GM19239 (cell line): ENCODE measurements at regions not wholly inside any gene's neighbourhood (a gene's known extent, or its start where the extent isn't known, plus 50 kb on each side); places are given as distances from the start of the nearest gene placed in this dataset.

Experiments
- DNase-seq: peaks from one replicate; pipeline ENCODE4 v3.0.0; 2011; ENCODE audit warnings: low spot score; ENCODE audit not compliant: insufficient read length
- FAIRE-seq: peaks from 2 replicates; lab custom pipeline; 2011; peaks lifted over from hg19 to GRCh38; lab: Jason Lieb, UNC

DNA sequence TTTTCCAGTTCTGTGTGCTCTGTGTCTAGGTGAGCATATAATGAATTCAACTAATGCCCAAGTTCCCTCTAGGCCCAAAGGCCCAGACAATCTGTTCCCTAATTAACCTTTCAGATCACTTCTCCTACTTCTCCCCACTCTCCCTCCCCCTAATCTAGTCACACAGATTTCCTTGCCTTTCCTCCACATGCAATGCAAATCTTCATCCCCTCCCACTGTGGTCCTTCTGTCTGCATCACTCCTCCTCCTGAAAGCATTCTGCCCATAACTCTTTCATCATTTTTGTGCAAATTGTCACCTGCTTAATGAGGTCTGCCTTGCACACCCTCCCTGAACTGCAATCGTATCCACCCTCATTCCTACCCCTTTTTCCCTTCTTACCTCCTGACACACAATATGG lies 346.6 kb downstream of the FBXO8 start:
- FAIRE-seq, result no peak
- no peak for DNase-seq

DNA sequence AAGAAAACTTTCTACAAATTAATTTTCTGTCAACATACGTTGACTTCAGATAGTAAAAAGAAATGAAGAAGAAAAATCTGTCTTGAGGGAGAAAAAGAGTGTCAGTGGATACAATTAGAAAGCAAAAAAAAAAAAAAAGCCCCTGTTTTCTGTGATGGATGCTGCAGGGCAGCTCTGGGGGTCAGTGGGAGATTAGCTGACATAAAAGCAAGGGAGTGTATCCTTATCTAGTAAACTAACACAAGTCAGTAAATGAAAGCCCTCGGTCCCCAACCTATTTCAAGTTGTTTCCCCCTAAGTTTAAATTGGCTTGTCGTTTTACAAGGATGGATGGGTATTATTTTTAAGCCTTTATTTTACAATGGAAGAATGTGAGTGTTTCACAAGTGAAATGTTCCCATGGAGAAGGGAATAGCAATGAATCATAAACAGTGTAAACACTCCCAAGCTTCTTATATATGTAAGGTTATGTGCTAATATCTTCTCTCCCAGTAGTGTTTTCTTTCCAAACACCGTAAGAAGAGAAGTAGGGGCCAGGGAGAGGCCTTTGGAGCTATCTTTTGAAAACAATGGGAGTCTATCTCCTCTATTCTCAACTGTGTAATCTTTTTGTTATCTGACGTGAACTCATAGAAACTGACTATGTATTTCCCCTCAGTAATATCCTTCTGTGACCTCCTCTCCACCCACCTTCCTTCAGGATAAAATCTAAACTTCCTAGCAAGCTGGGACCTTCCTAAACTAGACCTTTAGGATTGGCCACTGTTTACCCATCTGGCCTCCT lies 347.7 kb downstream of the FBXO8 start:
- FAIRE-seq (no peak), DNase-seq (no peak)

DNA sequence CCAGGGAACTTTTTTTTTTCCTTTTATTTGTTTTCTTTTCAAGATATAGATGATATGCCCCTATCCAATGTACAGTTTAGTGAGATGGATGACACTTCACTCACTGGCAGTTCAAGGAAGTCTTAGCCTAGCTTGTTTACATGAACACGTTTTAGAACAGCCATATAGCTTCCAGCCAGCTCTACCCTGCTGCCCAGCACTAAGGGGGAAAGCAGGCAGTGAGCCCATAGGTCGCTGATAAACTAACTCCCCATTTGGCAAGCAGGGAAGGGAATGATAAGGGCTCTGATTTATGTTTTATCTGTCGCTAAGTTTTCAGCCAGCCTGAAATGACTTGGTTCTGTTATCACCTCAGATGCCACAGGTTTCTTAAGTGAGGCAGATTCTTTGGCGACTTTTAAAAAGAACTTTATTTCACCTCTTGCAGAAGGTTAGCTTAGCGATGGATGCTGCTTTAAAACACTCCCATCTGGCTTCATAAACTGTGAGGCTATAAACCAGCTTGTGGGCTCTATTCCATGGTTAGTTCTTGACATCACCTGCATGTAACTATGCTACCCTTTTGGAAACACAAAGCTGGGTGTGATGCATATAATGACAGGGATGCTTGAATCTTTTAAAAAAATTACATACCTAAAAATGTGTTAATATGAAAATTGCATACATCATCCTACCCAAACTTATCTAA lies 348.4 kb downstream of the FBXO8 start:
- no peak for FAIRE-seq
- no peak for DNase-seq

DNA sequence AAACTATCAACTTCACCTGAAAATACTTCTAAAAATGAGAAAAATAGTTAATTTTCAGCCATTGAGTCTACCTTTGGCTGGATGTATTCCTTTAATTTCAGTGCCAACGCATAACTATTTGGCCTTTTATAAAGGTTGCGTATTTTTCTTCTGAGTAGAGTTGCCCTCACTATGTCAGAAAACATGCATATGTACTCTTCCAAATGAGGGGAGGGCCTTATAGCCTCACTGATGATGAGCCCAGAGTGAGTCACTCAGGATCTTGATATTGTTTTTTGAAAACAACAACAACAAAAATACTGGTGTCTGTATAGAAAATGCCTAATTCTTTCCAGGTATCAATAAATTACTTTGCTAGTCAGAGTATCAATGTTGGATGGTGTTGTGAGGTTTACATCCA lies 349.3 kb downstream of the FBXO8 start:
- no peak for FAIRE-seq
- DNase-seq, result no peak

DNA sequence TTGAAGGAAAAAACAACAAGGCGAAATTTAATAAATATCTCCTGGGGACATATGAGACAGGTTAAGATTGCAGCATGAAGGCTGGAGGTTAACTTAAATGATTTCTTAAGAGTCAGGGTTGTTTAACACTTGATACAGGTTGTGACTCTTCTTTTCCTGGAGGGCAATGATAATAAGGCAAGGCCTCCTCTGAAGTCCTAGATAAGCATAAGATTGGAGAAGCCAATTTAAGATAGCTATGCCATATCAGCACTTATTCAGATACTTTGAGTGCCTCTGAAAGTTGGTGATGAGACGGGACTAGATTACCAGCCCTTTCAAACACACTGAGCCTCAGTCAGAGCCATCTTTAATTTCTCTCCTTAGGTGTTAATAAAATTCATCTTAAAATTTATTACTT lies 350.8 kb downstream of the FBXO8 start:
- FAIRE-seq, result no peak
- no peak for DNase-seq

DNA sequence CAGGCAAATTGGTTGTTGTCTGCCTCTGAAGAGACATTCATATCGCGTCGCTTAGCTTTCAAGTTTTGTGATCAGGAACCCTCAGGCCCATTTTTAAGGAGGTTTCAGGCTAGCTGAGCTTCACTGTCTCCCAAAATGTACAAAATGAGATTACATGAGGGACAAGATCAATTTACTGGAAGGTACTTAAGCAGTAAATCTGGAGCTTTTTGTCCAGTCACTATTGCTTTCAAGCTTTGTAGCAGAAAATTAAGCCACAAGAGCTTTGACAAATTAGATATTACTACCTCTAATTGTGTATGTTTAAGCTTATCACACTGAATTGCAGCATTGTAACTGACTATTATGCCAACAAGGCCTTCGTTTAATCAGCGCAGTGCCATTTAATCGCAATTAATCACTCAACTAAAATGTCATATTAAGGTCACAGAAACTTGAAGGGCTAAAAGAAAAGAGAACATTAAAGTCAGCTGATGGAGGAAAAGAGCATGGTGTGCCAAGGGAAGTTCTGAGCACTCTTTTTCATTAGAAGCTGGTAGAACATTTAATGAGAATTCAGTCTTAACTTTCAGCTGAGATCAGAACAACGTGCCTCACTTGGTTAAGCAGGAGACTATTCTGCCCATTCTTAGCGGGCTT lies 353.0 kb downstream of the FBXO8 start:
- FAIRE-seq (no peak), DNase-seq (no peak)

DNA sequence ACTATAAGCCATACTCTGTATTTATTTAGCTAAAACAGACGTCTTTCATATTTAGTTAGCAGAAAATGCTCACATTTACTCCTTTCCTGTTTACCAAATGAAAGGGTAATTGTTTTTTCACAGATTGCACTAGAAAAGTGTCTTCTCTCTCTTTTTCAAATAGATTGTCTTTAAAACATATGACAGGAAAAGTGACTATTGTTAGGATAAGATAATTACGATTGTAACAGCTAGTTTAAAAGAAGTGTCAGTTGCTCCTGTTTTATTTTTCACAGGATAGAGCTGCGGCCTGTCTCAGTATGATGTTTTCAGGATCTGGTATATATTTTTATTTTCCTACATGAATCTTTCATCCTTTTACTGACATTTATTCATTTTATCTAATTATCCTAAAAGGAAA lies 353.5 kb downstream of the FBXO8 start:
- no peak for DNase-seq
- no peak for FAIRE-seq

DNA sequence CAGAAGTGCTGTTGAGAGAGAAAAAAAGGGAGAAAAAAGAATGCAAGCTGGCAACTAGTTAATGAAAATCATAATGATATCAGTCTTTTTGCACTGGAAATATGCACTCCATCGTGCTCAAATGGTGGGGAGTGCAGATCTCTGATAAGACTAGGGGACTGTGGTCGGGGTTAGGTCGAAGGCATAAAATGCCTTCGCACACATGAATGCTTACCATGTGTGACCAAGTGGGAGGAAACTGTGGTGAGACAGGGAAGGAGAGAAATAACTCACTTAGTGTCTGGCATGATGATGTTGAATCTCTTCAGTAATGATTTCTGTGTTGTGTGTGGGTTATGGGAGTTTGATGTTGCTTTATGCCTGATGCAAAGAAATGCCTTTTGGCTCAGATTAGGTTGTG lies 358.9 kb downstream of the FBXO8 start:
- no peak for FAIRE-seq
- DNase-seq, result no peak

DNA sequence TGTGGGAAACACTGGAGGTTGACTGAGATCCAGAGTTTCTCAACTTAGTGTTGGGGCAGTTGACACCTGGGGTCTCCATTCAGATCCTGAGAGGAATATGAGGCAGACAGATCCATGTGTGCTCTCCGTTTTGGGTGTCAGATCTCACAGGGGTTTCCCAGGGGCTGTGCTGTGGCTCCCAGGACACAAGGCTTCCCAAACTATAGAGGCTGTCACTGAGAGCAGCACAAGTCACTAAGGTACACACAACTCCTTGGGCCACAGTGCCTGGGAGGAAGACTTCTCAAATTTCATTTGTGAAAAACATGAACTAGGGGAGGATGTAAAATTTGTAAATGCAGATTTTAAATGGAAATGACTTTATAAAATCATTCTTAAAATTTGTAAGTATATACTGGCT lies 363.6 kb downstream of the FBXO8 start:
- DNase-seq, result no peak

DNA sequence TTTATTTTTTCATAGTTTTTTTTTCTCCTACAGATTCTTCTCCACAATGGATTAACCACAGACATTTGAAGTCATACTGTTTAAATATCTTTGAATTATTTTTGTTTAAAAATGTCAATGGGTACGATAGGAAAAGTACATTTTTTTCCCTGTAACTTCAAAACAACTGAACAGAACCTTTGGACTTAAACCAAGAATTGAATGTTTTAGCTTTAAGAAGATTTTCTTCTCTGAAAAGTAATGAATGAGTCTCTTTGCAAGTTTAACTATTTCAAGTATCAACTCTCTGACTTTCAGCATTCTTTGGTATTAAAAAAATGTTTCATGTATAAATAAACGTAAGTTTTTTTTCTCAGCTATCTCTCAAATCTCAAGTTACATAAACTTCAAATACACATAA lies 364.3 kb downstream of the FBXO8 start:
- no peak for FAIRE-seq
- DNase-seq, result no peak

More for the DNA sequence above, 363.6 kb downstream of the FBXO8 start:
- FAIRE-seq, result no peak

DNA sequence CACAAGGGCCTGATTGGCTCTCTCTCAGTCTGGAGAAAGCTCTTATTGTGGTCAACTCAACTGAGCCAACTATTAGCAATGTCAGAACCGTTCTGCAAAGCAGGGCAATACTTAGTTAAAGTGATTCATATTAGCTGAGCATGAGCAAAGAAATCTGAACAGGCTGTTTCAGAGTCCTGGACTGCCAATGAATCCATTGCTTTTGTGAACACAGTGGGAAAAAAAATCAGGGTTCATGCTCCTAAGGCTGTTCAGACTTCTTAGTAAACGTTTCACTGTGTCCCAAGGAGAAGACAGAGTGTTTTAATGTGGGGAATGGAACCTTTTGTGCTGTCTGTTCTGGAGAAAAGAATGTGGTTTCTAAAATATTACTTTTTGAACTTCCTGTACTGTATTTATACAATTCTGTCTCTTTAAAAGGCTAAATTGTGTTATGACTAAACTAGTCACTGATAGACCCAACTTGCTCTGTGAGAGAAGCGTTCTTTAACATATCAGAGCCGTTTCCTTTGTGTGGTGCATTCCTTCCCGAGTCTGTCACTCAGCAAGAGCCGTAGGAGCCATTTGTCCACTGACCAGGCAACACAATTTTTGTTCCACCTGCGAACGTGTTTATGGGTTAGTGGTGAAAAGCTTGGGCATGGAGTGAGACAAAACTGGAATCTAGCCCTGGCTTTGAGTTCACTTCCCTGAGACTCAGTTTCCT lies 366.1 kb downstream of the FBXO8 start:
- DNase-seq, result no peak
- no peak for FAIRE-seq

DNA sequence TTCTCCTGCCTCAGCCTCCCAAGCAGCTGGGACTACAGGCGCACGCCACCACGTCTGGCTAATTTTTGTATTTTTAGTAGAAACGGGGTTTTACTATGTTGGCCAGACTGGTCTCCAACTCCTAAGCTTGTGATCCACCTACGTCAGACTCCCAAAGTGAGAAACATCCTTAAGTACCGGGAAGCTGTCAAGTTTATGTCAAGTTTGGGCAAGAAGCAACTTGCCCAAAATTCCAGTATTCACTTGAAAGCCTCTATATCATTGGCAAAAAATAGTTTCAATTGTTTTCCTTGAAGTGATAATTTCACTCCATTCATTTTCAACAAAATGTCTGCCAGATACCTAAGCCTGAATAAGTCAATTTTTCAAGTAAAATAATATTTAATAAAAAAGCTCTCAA lies 370.0 kb downstream of the FBXO8 start:
- FAIRE-seq, result no peak
- no peak for DNase-seq

DNA sequence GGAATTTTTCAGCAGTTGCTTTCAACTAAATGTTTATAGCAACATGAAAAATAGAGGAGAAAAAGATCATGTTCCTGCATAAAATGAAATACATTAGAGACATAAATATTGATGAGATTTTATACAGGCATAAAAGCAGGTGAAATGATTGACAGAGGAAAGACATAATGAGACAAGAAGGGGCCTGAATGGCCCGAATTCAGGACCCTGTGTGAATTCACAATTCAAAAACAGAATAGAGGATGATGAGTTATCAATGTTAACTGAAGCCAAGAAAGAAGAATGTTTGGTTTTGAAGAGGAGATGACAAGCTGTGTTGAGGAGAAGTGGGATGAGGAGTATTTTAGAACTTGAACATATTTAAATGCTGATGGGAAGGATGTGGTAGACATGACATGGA lies 371.1 kb downstream of the FBXO8 start:
- FAIRE-seq, result no peak
- no peak for DNase-seq

DNA sequence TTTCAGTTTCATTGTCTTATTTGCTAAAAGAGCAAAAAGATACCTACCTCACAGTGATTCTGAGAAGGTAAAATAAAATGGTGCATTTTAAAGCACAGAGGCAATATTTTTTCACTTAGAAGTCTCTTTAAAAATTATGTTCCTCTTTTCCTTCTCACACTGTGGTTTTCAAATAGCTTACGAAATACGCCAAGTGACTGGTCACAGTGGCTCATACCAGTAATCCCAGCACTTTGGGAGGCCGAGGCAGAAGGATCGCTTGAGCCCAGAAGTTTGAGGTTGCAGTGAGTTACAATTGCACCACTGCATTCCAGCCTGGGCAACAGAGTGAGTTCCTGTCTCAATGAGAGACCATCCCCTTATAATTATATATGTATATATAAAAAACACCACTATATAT lies 372.6 kb downstream of the FBXO8 start:
- FAIRE-seq, result no peak
- DNase-seq, result no peak

DNA sequence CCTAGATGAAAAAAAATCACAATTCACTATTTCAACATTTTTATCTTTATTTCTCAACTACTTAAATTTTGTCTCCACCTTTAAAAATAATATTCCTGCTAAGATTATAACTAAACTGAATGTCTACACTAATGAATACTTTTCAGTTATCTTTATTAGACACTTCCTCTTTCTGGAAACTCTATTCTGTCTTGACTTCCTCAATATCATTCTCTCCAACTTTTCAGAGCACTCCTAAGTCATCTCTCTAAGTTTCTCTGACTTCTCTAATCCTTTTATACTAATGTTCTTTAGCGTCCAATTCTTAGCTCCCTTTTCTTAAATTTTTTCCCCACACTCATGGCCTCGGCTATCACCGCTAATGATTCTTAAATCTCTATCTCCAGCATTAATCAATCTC lies 374.2 kb downstream of the FBXO8 start:
- FAIRE-seq (no peak), DNase-seq (no peak)

DNA sequence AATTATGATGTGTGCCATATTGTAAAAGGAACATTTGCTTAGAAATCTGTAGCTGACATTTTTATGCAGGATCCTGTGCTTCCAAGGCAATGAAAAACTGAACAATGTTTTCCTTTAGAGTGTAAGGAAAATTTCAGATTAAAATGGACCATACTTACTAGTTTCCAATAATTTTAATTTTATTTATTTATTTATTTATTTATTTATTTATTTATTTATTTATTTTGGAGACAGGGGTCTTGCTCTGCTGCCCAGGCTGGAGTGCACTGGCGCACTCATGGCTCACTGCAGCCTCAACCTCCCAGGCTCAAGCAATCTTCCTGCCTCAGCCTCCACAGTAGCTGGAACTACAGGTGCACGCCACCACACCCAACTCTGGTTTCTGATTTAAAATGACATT lies 369.8 kb upstream of the HAND2 start:
- FAIRE-seq, result no peak
- DNase-seq, result no peak

DNA sequence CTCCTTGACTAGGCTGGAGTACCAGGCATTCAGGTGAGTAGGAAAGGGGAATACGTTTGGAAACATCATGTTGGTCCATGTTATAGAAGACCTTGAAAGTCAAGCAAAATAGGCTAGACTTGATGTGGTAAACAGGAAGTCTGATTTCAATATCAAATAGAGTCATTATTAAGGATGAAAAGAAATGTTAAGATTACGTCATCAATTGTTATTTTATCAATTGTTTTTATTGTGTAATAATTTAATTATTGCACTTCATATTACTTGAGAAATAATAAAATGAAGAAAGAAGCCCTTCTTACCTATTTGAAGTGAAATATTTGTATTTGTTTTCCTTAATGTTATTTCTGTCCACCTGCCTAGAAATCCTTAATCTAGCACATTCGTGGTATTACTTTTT lies 361.0 kb upstream of the HAND2 start:
- DNase-seq (no peak), FAIRE-seq (no peak)

DNA sequence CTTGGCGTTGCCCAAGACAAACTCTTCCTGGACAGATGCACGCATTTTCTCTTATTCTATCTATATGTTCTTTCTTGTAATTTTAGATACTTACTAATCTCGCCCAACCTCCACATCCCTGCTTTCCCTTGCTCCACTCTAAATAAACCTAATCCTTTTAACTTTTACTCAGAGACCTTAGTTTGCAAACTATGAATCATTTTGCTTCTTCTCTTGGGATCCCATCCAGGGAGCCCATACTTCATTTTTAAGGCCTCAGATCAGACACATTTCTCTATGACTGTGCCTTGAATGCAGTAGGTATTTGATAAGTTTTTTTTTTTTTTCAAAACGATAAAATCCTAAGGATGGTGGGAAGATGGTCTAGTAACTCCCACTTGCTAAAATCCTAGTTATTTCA lies 353.8 kb upstream of the HAND2 start:
- FAIRE-seq, result no peak
- DNase-seq, result no peak

DNA sequence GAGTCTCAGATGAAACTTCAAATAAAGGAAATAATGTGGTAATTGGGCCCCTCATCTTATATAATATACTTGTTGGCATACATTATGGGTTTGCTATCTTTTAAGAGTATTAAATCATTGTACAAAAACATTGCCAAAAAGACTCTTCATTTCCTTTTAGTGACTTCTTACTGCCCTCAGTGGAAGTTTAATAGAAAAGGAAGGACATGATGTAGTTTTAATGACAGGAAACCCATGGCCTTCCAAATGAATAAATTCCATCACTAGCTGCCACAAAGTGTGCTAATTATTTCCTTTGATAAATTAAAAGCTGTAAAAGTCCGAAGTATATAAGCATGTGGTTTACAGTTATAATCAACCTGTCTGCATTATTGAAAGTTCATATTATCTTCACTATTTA lies 350.9 kb upstream of the HAND2 start:
- DNase-seq, result no peak
- FAIRE-seq, result no peak

DNA sequence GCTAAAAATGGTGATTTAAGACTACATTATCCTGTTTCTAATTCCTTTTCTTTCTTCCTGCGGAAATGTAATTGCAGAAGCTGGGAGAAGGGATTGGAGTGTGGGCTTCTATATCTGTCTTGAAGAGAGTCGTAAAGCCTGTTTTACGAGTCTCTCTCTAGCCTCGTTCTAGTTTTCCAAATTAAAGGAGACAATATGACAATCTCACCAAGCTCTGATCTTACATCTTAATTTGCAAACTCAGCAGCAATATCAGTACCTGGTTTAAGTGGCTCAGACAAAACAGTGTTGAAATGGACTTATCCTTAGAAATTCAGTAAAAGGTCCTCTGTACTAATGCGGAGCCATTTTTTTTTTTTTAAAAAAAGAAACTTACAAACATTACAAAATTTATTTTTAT lies 349.5 kb upstream of the HAND2 start:
- FAIRE-seq (no peak), DNase-seq (no peak)

DNA sequence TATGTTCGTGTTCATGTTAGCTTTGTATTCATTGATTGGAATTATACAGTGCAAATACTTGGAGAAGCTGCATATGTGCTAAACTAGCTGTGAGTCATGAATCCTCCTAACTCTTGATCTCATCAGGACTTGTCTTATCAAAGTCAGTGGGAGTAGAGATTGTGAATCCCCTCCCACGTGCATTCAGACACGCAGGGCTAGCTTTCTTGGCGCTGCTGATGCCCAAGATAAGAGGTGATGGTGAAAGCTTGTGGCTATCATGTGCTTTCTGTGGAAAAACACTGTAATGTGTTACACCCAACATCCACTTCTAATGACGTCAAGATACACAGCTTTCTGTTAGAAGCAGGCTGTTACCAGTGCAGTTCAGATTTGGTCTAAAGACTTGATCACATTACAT lies 348.7 kb upstream of the HAND2 start:
- DNase-seq, result no peak
- FAIRE-seq, result no peak
